Activated CD4-positive, alpha-beta T cell treated with anti-CD3 and anti-CD28 coated beads, Interleukin-2, Interleukin-4, amounts not matched to agents 100 ng/mL and 50 ng/mL, durations not matched to agents 16 hours and 8 hours (primary cell): ENCODE measurements at regions not wholly inside any gene's neighbourhood (a gene's known extent, or its start where the extent isn't known, plus 50 kb on each side); places are given as distances from the start of the nearest gene placed in this dataset.
A peak's percentile ranks its signal among the peaks of the same experiment; 100 is the strongest.

Experiments used
- DNase-seq: peaks from one replicate; pipeline ENCODE4 v3.0.0-alpha.2; 2020; ENCODE audit warnings: low spot score

- DNase-seq = no peak
These were observed 76.0 kb downstream of the FAM124B start for GRCh38 chr2:224325941-224326340.

- no peak for DNase-seq
These were observed 77.3 kb downstream of the FAM124B start for GRCh38 chr2:224324604-224325003.

DNA sequence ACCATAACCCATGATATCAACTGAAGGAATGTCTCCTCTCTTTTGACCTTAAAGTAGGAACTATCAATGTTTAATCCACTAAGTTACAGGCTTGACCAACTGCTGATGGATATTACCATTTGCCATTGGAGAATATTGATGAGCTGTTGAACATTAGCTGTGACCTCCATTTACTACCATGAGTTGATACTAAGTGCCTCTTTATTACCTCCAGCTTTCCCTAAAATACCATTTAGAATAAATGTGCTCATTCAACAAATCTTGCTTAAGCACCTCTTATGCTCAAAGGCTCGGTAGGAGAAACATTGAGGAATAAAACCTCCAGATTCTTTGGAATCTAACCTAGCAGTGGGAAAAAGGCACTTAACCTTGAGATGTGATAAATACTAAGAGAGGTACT is 81.2 kb downstream of the FAM124B start:
- no peak for DNase-seq

- no peak for DNase-seq
These were observed 82.2 kb downstream of the FAM124B start for GRCh38 chr2:224319750-224320149.

DNA sequence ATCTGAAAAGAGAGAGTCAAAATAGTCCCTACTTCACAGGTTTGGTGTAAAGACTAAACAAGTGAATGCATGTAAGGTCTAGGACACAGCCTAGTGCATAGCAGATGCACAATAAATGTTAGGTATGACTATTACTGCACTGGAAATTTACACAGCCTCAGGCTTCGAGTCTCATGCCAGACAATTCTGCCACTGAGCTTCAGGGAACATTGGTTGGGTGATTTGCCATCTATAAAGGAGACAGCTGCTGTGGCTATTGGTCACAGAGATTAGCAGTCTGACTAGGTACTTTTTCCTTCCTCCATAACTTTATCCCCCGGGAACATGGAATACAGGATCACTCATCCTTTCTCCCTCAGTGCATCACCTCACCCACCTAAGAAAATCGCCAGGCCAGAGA is 89.2 kb downstream of the FAM124B start:
- DNase-seq = no peak

GRCh38 chr2:224310943-224311625 is 90.8 kb downstream of the FAM124B start:
- DNase-seq = no peak

- no peak for DNase-seq
These were observed 92.7 kb downstream of the FAM124B start for GRCh38 chr2:224309176-224309575.

GRCh38 chr2:224308272-224308911 is 93.5 kb downstream of the FAM124B start:
- DNase-seq = no peak

DNA sequence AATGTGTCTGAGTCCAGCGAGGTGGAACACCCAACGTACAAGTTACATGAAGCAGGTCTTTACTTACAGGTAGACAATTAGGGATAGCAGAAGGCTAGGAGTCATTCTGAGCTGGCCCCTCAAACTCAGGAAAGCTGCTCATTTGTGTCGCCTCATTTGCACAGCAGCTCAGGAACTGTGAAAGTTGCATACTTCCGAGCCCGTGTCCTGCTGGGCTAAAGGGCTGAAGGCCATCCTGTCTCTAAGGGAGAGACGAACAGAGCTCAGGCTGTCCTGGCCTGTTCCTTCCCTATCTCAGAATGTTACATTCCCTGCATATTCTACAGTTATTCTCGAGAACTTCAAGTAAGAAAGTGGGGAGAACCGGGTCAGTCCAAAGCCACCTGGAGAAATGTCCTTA is 99.0 kb downstream of the FAM124B start:
- DNase-seq = no peak

DNA sequence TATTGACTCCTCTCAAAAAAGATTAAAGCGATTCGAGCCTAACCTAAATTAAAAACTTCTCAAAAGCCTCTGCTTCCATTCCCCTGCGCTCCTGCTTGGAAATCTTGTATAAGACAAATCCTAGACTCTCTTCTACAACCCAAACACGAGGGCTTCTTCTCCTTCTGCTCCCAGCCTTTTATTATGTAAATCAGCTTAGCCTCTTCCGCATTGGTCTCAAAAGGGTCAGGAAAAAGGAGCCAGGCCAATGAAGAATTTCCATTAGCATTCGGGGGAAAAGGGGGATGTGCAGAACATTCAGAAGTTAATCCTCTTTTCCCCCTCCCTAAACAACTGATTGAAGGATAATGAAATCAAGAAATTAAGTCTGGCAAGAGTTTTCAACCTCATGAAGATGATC is 107.9 kb downstream of the FAM124B start:
- DNase-seq = no peak

DNA sequence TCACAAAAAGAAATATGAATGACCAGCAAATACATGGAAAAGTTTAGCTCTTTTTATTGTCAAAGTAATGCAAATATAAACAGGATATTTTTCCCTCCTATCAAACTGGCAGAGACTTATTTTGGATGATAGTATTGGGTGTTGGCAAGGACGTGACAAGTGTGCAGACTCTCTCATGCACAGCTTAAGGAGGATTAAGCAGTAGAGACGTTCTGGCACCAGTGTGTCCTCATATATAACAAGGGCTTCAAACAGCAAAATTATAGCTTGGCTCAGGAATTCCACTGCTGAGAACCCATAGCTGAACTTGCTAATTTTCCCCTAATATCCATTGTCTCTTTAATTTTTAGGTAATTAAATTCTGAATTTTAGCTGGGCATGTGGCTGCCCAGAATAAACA is 114.4 kb downstream of the FAM124B start:
- DNase-seq = no peak

GRCh38 chr2:224286923-224287322 is 115.0 kb downstream of the FAM124B start:
- no peak for DNase-seq

DNA sequence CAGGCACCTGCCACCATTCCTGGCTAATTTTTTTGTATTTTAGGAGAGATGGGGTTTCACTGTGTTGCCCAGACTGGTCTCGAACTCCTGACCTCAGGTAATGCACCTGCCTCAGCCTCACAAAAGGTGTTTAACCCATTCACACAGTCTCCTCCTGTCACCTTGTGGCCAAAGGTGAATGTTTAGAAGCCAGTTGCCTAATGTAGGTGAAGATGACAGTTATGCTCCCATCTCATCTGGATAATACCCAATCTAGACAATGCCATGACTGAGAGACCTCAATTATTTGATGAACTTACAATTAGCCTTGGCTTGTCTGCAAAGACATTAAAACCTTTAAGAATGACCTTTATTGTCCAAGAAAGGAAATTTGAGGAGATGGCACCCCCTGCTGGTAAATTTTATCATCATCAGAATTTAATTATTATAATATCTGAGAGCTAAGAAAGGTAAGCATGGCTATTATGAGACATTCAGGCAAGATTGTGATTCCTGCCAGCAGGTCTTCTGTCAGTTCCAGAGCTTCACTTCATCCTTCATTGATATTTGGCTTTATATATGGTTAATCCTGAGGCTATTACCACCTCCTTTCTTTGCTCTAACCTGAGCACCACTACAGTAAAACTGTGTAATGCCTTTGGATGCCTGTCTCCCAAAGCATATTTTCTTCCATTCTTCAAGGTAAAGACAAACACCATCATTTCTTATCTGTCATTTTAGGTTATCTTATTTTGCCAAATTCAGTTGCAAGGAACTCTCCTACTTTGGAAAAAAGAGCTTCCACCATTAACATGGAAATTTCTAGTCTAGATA is 117.6 kb downstream of the FAM124B start:
- DNase-seq = peak; percentile 26

DNA sequence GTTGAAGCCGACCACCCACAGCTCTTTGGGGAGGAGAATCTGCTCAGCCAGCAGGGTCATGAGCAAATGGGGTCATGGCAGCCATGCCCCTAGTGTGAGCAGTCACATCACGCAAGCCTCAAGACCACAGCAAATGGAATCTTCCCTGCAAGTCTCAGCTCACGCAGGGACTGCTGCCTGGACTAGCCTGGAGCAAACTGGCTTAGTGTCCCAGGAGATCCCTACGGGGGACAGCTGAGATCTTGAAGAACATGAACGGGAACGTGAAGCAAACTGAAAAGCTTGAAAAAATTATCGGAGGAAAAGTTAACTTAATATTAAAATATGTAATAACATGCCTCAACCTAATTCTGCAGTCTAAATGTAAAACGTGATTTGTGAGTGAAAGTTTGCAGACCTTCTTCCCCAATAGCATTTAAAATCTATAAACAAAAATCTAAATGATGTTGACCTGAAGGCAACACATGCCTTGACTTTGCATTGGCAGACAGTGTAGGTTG is 118.4 kb downstream of the FAM124B start:
- no peak for DNase-seq

DNA sequence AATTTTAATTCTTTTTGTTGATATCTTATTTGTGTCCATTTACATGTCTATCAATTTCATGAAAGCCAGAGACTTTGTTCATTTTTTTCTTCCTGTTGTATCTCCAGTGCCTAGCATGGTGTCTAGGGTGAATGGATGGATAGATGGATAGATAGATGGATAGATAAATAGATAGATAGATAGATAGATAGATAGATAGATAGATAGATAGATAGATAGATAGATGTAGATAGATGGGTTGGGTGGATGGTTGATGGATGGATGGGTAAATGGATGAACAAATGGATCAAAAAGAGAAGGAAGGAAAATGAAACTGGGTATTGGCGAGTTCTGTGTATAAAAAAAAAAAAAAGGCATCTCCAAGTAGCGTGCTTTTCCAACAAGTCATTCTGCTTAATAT is 120.5 kb downstream of the FAM124B start:
- no peak for DNase-seq

GRCh38 chr2:224278531-224278930 is 123.4 kb downstream of the FAM124B start:
- no peak for DNase-seq

DNA sequence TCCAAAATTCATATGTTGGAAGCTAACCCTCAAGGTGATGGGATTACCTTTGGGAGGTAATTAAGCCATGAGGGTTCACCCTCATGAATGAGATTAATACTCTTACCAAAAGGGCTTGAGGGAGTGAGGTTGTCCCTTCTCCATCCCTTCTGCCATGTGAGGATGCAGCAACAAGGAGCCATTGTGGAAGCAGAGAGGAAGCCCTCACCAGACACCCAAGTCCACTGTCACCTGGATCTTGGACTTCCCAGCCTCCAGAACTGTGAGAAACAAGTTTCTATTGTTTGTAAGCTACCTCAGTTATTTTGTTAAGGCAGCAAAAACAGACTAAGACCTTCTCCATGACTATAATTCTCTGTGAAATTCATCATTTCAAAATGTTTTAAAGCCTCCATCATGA is 125.7 kb downstream of the FAM124B start:
- no peak for DNase-seq

DNA sequence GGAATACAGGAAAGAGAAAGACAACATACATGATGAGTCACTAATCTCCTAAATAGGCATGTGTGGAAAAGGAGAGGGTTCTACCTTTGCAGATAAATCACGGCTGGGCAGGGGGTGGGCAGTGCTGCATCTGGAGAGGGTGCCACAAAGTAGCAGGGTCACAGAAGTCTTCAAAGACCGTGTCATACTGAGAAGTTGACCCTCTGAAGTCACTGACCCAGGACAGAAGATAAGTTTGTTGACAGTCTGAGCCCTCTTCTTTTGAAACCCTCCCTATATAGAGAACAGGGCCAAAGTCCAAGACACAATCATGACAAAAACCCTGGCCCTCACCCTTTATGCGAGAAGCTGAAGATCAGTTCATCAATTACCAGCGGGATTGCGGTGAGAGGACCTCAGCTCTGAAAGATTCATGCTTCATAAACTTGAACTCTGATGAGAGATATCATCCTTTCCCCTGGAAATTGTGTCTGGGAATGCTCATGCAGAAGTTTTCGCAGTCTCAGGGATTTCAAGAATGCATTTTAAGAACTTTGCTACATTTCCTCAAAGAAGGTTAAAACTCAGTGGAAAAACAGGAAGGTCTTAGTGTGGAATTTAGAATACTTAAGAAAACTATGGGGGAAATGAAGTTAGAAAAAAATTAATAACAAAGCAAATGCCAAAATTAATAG is 129.5 kb downstream of the FAM124B start:
- no peak for DNase-seq

DNA sequence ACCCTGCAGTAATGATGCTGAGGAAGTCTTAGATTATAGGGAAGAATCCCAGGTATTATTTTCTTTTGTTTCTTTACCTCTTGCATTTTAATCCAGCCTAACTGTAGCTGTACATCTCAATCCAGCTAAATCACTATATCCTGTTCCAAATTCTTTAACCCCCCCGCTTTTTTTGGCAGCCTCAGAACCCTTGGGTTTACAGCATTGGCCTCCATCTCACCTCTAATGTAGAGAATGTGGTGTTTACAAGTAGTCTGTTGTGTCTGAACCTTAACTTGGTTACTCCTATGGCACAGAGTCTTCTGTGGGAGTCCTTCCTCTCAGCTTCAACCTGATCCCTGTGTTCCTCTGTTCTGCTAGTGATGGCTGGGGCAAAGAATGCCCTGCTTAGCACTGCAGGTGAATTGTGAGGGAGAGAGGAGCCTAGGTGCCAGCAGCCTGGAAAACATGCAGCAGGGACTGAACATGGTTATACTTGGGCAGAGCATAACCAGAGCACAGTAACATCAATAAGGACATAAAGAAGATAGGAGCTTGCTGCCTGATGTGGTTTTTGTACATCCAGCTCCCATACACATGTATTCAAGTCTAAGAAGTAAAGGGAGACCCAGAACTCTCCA is 130.2 kb downstream of the FAM124B start:
- no peak for DNase-seq

DNA sequence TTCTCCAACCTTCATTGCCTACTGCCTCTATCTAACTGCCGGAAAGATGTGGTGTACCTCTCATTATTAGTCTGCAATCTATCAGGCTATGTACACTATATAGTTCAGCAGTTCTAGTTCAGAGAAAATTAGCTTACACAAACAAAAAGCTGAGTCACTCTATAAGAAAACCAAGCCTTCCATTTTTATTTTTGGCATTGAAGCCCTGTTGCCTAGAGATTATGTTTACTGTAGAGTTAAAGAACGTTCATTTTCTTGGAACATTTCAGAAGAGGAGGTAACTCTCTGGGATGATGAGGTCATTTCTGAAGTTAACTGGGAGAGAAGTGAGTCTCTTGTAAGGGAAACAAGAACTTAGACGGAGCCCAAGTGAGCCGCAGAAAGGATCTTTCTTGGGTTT is 133.5 kb downstream of the FAM124B start:
- no peak for DNase-seq

GRCh38 chr2:224264259-224264658 is 137.6 kb downstream of the FAM124B start:
- DNase-seq = no peak

DNA sequence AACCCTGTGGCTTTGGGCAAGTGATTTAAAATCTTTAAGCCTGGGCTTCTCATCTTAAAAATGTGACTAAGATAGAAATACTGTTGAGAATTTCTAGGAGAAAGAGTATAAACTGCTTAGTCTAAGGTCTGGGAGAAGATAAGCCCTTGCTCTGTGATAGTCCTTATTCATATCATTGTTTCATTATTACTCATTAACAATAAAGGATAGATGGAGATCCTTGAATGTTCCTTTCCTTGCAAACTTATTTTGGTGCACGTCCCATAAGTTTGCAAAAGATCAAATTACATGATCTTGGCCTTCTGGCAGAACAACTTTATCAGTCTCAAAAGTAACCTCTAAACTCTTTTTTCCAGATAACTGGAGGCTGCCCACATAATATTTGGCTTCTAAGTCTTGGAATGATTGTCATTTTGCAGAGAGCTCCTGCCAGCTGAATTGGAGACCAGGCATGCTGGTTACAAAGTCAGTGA is 138.3 kb downstream of the FAM124B start:
- no peak for DNase-seq
